ENCODE measurements at regions not wholly inside any gene's neighbourhood (a gene's known extent, or its start where the extent isn't known, plus 50 kb on each side); places are given as distances from the start of the nearest gene placed in this dataset.
A peak's percentile ranks its signal among the peaks of the same experiment; 100 is the strongest.

- WGBS, 2 donors, result 50 to 59% methylated on average over 6 of the region's 6 CpGs
These were observed 1745.3 kb downstream of the MRPL39 start for GRCh38 chr21:23861911-23862504.

DNA sequence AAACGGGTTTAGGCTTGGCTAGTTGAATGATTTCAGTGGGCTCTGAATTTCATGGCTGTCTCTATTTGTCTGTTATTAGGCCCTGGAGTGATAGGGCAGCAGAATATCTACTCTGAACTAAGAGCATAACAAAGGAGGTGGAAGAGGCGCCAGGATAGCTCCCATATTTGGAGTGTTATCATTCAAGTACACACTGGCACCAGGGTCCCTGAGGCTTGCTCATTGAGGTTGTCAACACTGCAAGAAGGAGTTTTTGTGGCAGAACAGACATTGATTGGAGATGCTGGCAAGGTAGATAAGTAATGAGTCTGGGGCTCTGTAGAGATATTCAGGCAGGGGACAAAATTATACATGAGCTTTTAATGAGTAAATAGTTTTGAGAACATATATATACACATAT is 1748.4 kb downstream of the MRPL39 start:
- H3K27ac ChIP-seq, result no peak overlapping the region
- H3K9me3 ChIP-seq, result no peaks in the 10 kb centered on the region
- H3K4me1 ChIP-seq, result no peaks in the 10 kb centered on the region
- WGBS, 2 donors, result 56 to 59% methylated on average over 2 of the region's 2 CpGs
- no peak for TF ChIP-seq CTCF (IDR thresholded peaks at IDR 0.05)
- H3K36me3 ChIP-seq, result no peaks in the 10 kb centered on the region
- ATAC-seq (no peak), FAIRE-seq (no peak), DNase-seq (no peak)
- no peak overlapping the region for H3K4me3 ChIP-seq
- H3K27me3 ChIP-seq, result no peaks in the 10 kb centered on the region
- intact Hi-C loops (cut with DNase I), result no loop called here

More at GRCh38 chr21:23861911-23862504, 1745.3 kb downstream of the MRPL39 start:
- no peak for TF ChIP-seq CTCF (IDR thresholded peaks at IDR 0.05)
- Histone ChIP-seq H3K4me1 (no peaks in the 10 kb centered on the region), H3K36me3 (no peaks in the 10 kb centered on the region), H3K27ac (no peak overlapping the region), H3K9me3 (no peaks in the 10 kb centered on the region), H3K4me3 (no peak overlapping the region), H3K27me3 (no peaks in the 10 kb centered on the region)
- ATAC-seq, result no peak
- no peak for FAIRE-seq
- no peak for DNase-seq
- intact Hi-C loops (cut with DNase I), result no loop called here

- no peaks in the 10 kb centered on the region for H3K4me1 ChIP-seq
- H3K4me3 ChIP-seq, result no peak overlapping the region
- FAIRE-seq, result peak; percentile 60
- no peak overlapping the region for H3K27ac ChIP-seq
- H3K27me3 ChIP-seq, result no peaks in the 10 kb centered on the region
- peak in 2 of 4 donors; percentile 25 for TF ChIP-seq CTCF (IDR thresholded peaks at IDR 0.05)
- no peaks in the 10 kb centered on the region for H3K9me3 ChIP-seq
- DNase-seq, result no peak
- intact Hi-C loops (cut with DNase I), result no loop called here
- H3K36me3 ChIP-seq, result no peaks in the 10 kb centered on the region
- WGBS, 2 donors, result 8 to 11% methylated on average over 1 of the region's 1 CpG
- peak in 3 of 4 donors; percentile 69 to 76 (median 76) for ATAC-seq
These were observed 1753.4 kb downstream of the MRPL39 start for GRCh38 chr21:23853796-23854379.

GRCh38 chr21:23837564-23837963 is 1769.7 kb downstream of the MRPL39 start:
- Histone ChIP-seq H3K27me3 (no peaks in the 10 kb centered on the region), H3K36me3 (no peaks in the 10 kb centered on the region), H3K4me1 (no peaks in the 10 kb centered on the region), H3K9me3 (no peaks in the 10 kb centered on the region), H3K27ac (no peak overlapping the region), H3K4me3 (no peak overlapping the region)
- intact Hi-C loops (cut with DNase I), result no loop called here
- DNase-seq (no peak), FAIRE-seq (no peak), ATAC-seq (no peak)
- no peak for TF ChIP-seq CTCF (IDR thresholded peaks at IDR 0.05)
- WGBS, 2 donors, result 39 to 43% methylated on average over 3 of the region's 3 CpGs

DNA sequence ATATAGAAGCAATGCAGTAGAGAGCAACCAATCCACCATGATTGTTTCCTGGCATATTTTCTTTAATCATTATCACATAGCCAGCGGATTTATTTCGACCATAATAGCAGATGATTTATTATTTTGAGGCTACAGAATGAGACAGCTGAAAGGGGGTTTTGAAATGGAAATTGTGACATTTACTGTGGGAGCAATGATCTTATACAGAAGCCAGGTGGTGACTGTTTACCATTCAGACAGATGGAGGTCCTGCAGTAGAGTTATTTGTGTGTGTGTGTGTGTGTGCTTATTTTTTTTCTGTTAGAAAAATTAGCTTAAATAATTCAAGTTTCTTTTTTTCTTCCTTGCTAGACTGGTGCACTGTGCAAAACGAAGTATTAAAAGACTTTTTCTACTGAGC is 1784.5 kb downstream of the MRPL39 start:
- Histone ChIP-seq H3K4me1 (no peaks in the 10 kb centered on the region), H3K9me3 (no peaks in the 10 kb centered on the region), H3K36me3 (no peaks in the 10 kb centered on the region), H3K27me3 (no peaks in the 10 kb centered on the region), H3K27ac (no peak overlapping the region), H3K4me3 (no peak overlapping the region)
- WGBS, 2 donors, result 27 to 31% methylated on average over 3 of the region's 3 CpGs
- intact Hi-C loops (cut with DNase I), result no loop called here
- no peak for DNase-seq
- TF ChIP-seq CTCF (IDR thresholded peaks at IDR 0.05), result no peak
- no peak for ATAC-seq
- FAIRE-seq, result no peak

Measured in pancreas (tissue), 10 donors.